ENCODE measurements at regions not wholly inside any gene's neighbourhood (a gene's known extent, or its start where the extent isn't known, plus 50 kb on each side); places are given as distances from the start of the nearest gene placed in this dataset.

DNA sequence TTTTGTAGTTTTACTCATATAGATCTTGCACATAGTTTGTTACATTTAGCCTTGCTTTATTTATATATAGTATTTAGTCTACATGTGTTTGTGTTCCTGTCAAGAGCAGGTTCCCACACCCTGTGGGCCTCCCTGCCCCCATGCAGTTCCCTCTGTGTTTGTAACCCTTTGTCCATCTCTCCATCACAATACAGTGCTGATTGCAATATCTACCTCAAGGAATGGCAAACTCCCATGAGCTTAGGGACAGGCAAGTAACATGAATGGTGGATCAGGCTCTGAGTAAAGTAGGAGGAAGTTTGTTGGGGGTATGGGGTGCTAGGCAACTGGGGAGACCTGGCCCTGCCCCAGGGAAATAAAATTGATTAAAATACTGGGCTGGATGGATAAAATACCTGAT lies 151.9 kb upstream of the MYL2 start:
- TF ChIP-seq POLR2A (IDR thresholded peaks at IDR 0.05) (no peak), EP300 (IDR thresholded peaks at IDR 0.05; ENCODE audit: low read depth) (no peak), POLR2AphosphoS5 (IDR thresholded peaks at IDR 0.05) (no peak)
- TF ChIP-seq, protein P1, sequence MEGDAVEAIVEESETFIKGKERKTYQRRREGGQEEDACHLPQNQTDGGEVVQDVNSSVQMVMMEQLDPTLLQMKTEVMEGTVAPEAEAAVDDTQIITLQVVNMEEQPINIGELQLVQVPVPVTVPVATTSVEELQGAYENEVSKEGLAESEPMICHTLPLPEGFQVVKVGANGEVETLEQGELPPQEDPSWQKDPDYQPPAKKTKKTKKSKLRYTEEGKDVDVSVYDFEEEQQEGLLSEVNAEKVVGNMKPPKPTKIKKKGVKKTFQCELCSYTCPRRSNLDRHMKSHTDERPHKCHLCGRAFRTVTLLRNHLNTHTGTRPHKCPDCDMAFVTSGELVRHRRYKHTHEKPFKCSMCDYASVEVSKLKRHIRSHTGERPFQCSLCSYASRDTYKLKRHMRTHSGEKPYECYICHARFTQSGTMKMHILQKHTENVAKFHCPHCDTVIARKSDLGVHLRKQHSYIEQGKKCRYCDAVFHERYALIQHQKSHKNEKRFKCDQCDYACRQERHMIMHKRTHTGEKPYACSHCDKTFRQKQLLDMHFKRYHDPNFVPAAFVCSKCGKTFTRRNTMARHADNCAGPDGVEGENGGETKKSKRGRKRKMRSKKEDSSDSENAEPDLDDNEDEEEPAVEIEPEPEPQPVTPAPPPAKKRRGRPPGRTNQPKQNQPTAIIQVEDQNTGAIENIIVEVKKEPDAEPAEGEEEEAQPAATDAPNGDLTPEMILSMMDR (IDR thresholded peaks at IDR 0.05): no peak

Measured in transverse colon (tissue), 4 donors.